Fibroblast of villous mesenchyme (primary cell): ENCODE measurements at regions not wholly inside any gene's neighbourhood (a gene's known extent, or its start where the extent isn't known, plus 50 kb on each side); places are given as distances from the start of the nearest gene placed in this dataset.

Experiments used
- DNase-seq: peaks from one replicate; pipeline ENCODE4 v3.0.0-alpha.2; 2010; ENCODE audit warnings: low read depth
- H3K4me3 ChIP-seq: 2 replicates; pipeline ENCODE4 v1.5.1; 2011; ENCODE audit warnings: low read depth, mild to moderate bottlenecking, low read length
- CTCF ChIP-seq: IDR thresholded peaks from 2 replicates; pipeline ENCODE4 v1.5.1; 2012; ENCODE audit warnings: low read depth, mild to moderate bottlenecking, low read length; ENCODE audit not compliant: insufficient read depth

DNA sequence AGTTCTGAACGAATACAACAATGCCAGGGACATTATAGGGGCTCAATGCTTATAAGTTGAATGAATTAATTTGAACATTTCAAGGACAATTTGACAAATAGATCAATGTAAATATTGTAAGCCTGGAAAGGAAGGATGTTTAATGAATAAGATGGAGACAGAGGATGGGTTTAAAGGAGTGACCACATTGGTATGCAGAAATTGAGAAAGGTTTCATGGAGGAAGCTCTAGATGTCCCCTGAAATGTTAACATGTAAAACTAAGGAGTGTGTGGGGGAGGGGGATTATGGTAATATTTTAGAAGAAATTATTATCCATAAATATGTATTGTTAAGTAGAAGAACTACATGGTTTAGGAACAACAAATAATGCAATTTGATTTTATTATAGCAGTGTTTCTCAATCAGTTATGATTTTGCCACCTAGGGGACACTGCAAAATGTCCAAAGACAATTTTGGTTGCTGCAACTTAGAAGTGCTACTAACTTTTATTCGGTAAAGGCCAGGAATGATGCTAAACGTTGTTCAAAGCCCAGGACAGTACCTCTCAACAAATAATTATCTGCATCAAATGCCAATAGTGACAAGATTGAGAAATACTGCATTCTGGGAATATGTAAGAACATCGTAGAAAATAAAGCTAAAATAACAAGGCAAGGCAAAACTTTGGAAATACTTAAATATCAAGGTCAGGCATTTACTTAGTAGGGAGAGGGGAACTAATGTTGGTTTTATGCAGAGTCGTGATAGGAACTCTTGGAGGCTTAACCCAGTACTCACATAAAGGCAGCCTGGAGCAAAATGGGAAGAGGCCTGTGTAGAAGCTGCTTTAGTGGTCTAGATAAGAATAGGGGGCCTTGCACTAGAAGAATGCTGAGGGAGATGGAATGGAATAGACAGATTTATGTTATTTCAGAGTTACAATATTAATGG is 686.9 kb upstream of the CITED2 start:
- DNase-seq: no peak
- TF ChIP-seq CTCF: no peak

GRCh38 chr6:140059947-140060346 is 685.5 kb upstream of the CITED2 start:
- H3K4me3 ChIP-seq: no peak overlapping the region
- no peak for TF ChIP-seq CTCF
- DNase-seq: no peak

More for the DNA sequence above, 686.9 kb upstream of the CITED2 start:
- no peak overlapping the region for H3K4me3 ChIP-seq

- no peak for DNase-seq
- no peak overlapping the region for H3K4me3 ChIP-seq
- TF ChIP-seq CTCF: no peak
These were observed 684.4 kb upstream of the CITED2 start for GRCh38 chr6:140058863-140059262.

- H3K4me3 ChIP-seq: no peak overlapping the region
- DNase-seq: peak; percentile 61
- peak; percentile 48 for TF ChIP-seq CTCF
These were observed 678.6 kb upstream of the CITED2 start for GRCh38 chr6:140052736-140053729.

DNA sequence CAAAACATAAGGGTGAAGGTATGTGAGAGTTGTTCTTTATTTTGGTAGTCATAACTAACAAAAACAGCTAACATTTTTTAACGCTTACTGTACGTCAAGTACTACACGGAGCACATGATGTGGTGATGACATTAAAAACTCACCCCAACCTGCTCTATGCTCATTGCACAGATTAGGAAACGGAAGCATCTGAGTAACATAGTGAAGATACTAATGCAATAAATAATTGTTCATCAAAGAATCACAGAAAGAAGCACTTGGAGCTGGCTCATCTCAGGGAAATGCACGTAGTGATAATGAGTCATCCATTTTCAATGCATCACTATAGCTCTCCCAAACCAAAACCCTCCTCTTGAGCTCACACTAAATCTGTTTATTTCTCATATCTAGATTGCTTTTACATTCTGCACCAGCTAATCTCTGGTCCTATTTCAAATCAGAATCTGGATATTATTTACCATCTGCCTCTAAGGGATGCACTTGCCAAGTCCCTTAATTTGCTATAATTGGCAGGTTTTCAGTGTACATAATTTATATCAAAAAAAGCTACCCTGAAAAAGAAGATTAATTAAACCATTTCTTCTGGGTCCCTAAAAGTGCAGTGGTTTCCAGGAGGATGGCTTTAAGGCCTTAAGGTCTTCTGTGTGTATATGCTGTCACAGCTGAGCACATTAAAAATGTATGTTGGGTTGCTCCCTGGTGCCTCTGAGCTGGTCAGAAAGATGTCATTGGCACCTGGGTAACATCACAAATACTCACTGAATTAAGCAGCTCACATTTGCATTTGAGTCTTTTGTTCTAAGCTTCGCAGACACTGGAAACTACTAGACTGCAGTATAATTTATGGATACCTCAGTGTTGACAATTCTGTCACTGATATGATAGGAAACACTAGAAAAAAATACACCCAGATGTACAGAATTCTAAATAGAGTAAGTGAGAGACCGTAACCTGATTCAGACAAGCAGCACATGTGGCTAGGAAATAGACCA is 677.4 kb upstream of the CITED2 start:
- no peak overlapping the region for H3K4me3 ChIP-seq
- peak; percentile 97 for DNase-seq
- no peak for TF ChIP-seq CTCF
